Left lung (tissue), 4 donors: ENCODE measurements at regions not wholly inside any gene's neighbourhood (a gene's known extent, or its start where the extent isn't known, plus 50 kb on each side); places are given as distances from the start of the nearest gene placed in this dataset.
"Not testable (repeated sequence)": the region's sequence is repeated elsewhere in the genome, so short reads cannot be mapped to it uniquely, and the experiment has no call there.

ENCODE experiments used
- ATAC-seq: fragments of 200-7000 bp; cut with Tn5 transposase; one replicate; pipeline ENCODE4 v1.9.1; 2020; ENCODE audit warnings: moderate library complexity
- DNase-seq, 4 donors: peaks; one replicate each; pipeline ENCODE4 v3.0.0-alpha.2; 2013 to 2020
- H3K27ac ChIP-seq, 2 donors: fragments of 200-600 bp; sonication (generic) in 1 of 2; one replicate each; pipeline versions ENCODE4 v1.5.0 to v1.8.0; 2020 to 2021
- H3K27me3 ChIP-seq, 2 donors: fragments of 200-600 bp; sonication (generic) in 1 of 2; one replicate each; pipeline versions ENCODE4 v1.5.0 to v1.8.0; 2020 to 2021
- H3K36me3 ChIP-seq, 2 donors: fragments of 200-600 bp; sonication (generic) in 1 of 2; one replicate each; pipeline versions ENCODE4 v1.5.0 to v1.8.0; 2020 to 2021
- H3K4me1 ChIP-seq, 2 donors: fragments of 200-600 bp; one replicate each; pipeline ENCODE4 v1.8.0; 2021
- H3K4me3 ChIP-seq, 2 donors: fragments of 200-600 bp; sonication (generic) in 1 of 2; one replicate each; pipeline versions ENCODE4 v1.5.0 to v1.8.0; 2020 to 2021; ENCODE audit warnings: mild to moderate bottlenecking in 1 of 2
- H3K9me3 ChIP-seq, 2 donors: fragments of 200-600 bp; sonication (generic) in 1 of 2; one replicate each; pipeline versions ENCODE4 v1.5.0 to v1.8.0; 2020 to 2021
- intact Hi-C, 2 donors: fragments of 100-400 bp; cut with DNase I; formaldehyde crosslinking; loops; one replicate each; pipeline versions ENCODE4 v1.11.2 to v1.14.2; 2022
- TF ChIP-seq, protein P1 (sequence below), 2 donors: fragments of 200-600 bp; sonication (generic) in 1 of 2; IDR thresholded peaks; one replicate each; pipeline versions ENCODE4 v1.5.0 to v1.8.0; 2021; ENCODE audit warnings: antibody characterized with exemption in 2 of 2
- donor health status: DM: no; HTN: yes; CAD: no.
- donor health status: DM: no; HTN: no; CAD: no.

DNA sequence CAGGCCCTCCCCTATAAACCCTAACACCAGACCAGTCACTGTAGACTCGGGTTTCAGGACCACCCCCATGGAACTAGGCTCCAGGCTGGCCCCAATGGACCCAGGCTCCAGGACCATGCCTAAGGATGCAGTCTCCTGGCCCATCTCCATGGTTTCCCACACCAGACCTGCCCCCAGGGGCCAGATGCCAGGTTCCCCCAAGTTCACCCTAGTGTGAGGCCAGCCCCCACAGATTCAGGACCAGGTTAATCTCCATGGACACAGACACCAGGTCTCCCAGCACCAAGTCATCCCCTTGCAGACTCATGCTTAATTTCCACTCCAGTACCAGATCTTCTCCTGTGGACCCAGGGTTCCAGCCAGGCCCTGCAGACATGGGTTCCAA is 103.8 kb upstream of the LANCL2 start:
- no peak overlapping the region for H3K27ac ChIP-seq
- ATAC-seq (no peak), DNase-seq (no peak)
- H3K27me3 ChIP-seq, result peaks cover 0 to 21% of the 10 kb centered on the region in 2 donors
- H3K9me3 ChIP-seq, result no peaks in the 10 kb centered on the region
- no peak overlapping the region for H3K4me3 ChIP-seq
- intact Hi-C loops, result no loop called here
- no peaks in the 10 kb centered on the region for H3K4me1 ChIP-seq
- TF ChIP-seq, protein P1, sequence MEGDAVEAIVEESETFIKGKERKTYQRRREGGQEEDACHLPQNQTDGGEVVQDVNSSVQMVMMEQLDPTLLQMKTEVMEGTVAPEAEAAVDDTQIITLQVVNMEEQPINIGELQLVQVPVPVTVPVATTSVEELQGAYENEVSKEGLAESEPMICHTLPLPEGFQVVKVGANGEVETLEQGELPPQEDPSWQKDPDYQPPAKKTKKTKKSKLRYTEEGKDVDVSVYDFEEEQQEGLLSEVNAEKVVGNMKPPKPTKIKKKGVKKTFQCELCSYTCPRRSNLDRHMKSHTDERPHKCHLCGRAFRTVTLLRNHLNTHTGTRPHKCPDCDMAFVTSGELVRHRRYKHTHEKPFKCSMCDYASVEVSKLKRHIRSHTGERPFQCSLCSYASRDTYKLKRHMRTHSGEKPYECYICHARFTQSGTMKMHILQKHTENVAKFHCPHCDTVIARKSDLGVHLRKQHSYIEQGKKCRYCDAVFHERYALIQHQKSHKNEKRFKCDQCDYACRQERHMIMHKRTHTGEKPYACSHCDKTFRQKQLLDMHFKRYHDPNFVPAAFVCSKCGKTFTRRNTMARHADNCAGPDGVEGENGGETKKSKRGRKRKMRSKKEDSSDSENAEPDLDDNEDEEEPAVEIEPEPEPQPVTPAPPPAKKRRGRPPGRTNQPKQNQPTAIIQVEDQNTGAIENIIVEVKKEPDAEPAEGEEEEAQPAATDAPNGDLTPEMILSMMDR (IDR thresholded peaks at IDR 0.05), result no peak
- H3K36me3 ChIP-seq, result no peaks in the 10 kb centered on the region

DNA sequence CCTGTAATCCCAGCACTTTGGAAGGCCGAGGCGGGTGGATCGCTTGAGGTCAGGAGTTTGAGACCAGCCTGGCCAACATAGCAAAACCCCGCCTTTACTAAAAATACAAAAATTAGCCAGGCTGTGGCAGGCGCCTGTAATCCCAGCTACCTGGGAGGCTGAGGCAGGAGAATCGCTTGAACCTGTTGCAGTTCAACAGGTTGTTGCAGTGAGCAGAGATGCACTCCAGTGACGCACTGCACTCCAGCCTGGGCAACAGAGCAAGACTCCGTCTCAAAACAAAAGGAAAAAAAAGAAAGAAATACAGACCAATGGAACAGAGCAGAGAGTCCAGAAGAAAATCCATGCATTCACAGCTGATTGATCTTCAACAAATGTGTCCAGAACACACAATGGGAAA is 99.8 kb upstream of the LANCL2 start:
- H3K9me3 ChIP-seq, H3K4me1 ChIP-seq, intact Hi-C loops, H3K4me3 ChIP-seq, H3K36me3 ChIP-seq, H3K27me3 ChIP-seq, H3K27ac ChIP-seq, ATAC-seq, DNase-seq: not testable (repeated sequence)

DNA sequence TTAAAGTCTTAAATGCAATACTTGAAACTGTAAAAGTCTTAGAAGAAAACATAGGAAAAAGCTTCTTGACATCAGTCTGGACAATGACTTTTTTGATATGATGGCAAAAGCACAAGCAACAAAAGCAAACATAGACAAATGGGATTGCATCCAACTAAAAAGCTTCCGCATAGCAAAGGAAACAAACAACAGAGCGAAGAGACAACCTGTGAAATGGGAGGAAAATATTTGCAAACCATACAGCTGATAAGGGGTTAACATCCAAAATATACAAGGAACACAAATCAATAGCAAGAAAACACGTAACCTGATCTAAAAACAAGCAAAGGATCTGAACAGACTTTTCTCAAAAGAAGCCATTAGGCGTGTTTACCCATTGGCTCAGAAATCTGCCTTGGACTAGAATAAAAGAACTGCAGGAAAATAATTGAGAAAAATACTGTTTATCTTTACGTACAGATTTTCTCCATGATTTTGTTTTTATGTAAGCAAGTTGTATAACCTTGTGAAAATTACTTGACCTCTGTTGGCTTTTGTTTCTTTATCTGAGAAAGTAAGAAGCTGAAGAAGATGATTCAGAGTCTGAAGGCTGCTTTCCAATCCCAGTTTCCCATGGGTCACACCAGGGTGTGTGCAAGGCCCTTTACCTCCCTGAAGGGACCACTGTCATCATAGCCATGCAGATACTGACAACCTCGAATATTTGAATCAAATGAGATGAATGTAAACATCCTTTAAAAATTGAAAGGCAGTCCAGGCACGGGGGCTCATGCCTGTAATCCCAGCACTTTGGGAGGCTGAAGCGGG is 99.1 kb upstream of the LANCL2 start:
- Histone ChIP-seq H3K4me3 (no peak overlapping the region), H3K27ac (no peak overlapping the region), H3K9me3 (no peaks in the 10 kb centered on the region), H3K27me3 (no peaks in the 10 kb centered on the region), H3K36me3 (no peaks in the 10 kb centered on the region), H3K4me1 (no peaks in the 10 kb centered on the region)
- TF ChIP-seq, protein P1 (IDR thresholded peaks at IDR 0.05), result no peak
- DNase-seq, result no peak
- intact Hi-C loops, result no loop called here
- ATAC-seq, result no peak

DNA sequence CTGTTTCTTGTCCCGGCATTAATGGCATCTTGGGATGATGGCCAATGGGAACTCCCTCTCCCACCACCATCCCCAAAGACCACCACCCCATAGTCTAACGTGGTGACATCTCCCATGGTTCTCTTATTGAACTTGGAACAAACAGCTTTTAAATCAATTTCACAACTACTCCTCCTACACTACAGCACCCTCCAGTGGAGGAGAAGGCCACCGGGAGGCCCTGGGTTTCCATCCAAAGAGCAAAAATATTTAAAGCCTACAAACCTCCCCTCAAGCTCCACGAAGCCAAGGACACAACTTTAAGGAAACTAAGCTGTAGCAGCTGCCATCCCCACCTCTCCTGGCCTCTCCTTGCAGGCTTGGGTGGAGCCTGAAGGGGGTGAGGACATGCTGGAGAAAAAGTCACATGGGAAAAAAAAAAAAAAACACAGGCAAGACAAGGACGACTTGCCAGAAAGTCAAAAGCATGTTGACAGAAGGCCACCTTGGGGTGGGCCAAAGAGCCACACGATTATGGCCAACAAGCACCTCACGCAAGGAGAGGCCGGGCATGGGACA is 94.0 kb upstream of the LANCL2 start:
- Histone ChIP-seq H3K4me1 (no peaks in the 10 kb centered on the region), H3K4me3 (no peak overlapping the region), H3K27me3 (no peaks in the 10 kb centered on the region), H3K36me3 (no peaks in the 10 kb centered on the region), H3K27ac (no peak overlapping the region), H3K9me3 (no peaks in the 10 kb centered on the region)
- DNase-seq (no peak), ATAC-seq (no peak)
- intact Hi-C loops, result loop anchor here in 1 of 2 donors (10.0 kb wide), 2 partner anchors 144 to 324 kb away; no protein-coding TSS in a partner anchor
- TF ChIP-seq, protein P1 (IDR thresholded peaks at IDR 0.05), result no peak

DNA sequence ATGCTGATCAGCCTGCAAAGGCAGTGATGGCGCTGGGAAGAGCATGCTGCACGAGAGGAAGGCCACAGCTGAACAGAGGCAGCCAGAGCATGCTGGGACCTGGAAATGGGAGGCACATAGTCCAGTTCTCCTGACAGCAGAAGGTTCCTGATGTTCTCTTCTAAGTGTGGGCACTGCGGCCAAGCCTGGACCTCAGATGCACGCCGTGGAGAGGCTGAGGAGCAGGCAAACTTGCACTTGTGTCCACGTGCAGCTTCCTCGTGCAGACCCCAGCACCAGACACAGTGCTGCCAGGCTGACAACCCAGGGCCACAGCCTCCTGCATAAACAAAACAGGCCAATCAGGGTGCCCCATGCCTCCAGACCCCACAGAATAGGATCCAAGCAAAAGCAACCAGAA is 93.5 kb upstream of the LANCL2 start:
- TF ChIP-seq, protein P1 (IDR thresholded peaks at IDR 0.05), result no peak
- intact Hi-C loops, result loop anchor here in 1 of 2 donors (10.0 kb wide), 2 partner anchors 143 to 323 kb away; no protein-coding TSS in a partner anchor
- Histone ChIP-seq H3K27me3 (no peaks in the 10 kb centered on the region), H3K36me3 (no peaks in the 10 kb centered on the region), H3K9me3 (no peaks in the 10 kb centered on the region), H3K4me1 (no peaks in the 10 kb centered on the region), H3K27ac (no peak overlapping the region), H3K4me3 (no peak overlapping the region)
- DNase-seq, result no peak
- no peak for ATAC-seq
